ENCODE measurements at regions not wholly inside any gene's neighbourhood (a gene's known extent, or its start where the extent isn't known, plus 50 kb on each side); places are given as distances from the start of the nearest gene placed in this dataset.

DNA sequence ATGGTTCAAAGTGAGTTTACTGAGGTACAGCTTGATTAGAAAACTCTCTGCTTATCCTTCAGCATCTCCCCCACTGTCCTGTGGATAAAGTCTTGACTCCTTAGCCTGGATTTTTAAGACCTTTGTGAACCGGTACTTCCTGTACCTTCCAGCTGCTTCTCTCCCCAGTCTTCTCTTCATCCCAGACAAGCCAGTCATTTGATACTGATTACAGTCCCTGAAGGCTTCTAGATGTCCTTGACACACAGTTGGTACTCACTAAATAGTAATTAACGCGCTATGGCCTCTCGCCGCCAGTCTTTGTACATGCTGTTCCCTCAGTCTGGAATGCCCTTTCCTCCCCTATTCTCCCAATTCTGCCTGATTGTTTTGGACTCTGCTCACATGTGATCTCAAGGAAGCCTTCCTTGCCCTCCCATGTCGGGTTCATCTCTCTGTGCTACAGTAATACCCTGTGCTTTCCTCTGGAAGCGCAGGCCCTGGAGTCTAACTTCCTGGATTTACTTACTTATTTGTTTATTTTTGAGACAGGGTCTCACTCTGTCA is 50.6 kb upstream of the PTGR2 start:
- DNase-seq (ENCODE audit: low spot score) = no peak

DNA sequence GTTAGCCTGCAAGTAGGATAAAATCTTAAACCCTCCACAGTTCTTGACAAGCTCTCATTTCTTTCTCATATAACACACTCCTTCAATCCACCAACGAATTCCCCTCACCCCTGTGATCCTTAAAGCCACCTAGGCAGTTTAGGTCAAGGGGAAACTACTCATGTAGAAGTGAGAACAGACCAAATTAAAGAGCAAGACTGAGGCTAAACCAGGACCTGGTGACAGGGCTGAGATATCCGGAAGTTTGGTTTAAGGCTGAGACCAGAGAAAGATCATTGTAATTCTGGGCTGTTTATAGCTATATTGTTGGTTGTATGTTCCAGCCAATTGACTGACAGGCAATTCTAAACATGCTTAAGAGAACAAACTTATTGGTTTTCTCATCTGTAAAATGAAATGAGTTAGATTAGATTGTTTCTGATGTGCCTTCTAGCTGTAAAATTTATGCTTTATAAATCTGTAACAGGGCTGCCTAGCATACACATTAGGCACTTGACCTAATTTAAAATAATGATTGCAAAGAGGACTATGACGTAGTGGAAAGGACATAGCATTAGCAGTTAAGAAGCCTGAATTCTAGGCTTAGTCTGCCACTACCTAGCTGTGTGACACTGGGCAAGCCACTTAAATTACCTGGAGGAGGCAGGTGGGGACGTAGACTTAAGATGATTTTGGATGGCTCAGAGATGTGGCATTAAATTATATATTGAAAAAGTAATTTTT is 53.9 kb upstream of the PTGR2 start:
- no peak for DNase-seq (ENCODE audit: low spot score)

DNA sequence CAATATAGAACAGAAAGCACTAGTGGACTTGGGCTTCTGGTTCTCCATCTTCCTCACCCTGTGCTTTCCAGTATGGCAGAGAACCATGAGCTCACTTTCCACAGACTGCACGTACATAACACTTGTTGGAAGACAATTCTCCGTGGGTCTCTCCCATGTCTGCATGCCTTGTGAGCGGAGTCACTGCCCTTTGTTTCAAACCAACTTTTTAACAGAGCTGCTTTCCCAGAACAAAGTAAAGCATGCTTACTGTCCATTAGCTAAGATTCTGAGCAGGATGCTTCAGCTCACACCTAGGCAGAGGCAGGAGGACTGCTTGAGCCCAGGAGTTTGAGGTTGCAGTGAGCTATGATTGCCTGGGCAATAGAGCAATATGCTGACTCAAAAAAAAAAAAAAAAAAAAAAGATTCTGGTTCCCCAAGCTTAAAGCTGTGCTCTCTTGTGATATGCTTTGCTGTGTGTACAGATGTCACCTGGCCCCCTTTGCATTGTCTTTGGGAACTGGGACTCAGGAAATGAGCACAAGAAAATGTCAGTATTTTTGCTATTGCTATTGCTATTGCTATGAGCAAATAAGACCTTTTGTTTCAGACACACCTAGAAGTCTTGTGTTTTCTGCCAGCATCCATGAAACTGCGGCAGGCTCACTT is 54.6 kb upstream of the PTGR2 start:
- no peak for DNase-seq (ENCODE audit: low spot score)

DNA sequence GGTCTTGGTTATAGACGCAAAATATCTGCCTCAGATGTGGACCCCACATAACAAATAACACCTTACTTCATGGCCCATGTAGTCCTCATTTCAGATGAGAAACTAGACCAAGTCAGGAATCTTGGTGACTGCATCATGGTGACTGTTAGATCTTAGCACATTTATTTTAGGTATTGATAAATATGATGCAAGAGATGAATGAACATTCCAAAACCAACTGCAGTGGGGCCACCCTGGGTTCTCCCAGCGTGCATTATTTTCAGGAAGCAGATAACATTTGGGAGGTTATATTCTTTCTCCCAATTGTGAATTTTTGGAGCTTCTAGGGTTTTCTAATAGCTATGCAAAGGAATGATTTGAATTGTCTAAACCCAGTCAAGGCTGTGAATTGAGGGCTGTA is 55.2 kb upstream of the PTGR2 start:
- DNase-seq (ENCODE audit: low spot score) = no peak

DNA sequence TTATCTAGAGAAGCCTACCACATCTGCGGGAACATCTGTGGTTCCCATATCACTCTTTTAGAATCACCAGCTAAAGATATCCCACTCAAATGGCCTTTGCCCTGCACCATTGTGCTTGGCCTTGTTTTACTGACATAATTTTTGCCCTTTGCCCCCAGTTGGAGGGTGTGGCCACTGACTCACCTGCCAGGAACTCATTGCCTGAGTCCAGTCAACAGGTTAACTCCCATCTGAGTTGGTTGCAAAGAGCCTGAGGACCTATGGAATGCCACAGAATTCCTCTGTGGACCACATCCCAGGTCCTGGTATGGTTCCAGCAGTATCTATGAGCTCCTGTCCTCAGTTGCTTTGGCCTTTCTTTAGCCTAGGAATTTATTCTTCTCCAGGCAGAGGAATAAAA is 55.7 kb upstream of the PTGR2 start:
- peak; percentile 76 for DNase-seq (ENCODE audit: low spot score)

DNA sequence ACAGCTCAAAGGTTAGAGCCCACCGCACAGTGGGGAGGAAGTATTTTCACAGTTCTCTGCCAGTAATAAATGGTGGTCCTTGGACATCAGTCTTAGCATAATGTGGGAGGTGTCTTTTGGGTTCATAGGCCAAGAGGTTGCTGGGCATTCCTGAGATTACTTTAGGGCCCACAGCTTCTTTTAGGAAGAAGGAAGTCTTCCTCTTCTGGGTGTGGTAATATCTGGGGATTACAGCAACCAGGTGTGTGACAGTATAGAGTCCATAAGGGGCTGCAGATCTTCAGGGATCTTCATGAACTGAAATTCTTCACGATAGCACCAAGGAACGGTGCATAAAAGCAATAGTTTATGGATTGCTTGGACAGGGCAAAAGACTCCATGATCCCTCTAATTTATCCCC is 56.2 kb upstream of the PTGR2 start:
- peak; percentile 5 for DNase-seq (ENCODE audit: low spot score)

DNA sequence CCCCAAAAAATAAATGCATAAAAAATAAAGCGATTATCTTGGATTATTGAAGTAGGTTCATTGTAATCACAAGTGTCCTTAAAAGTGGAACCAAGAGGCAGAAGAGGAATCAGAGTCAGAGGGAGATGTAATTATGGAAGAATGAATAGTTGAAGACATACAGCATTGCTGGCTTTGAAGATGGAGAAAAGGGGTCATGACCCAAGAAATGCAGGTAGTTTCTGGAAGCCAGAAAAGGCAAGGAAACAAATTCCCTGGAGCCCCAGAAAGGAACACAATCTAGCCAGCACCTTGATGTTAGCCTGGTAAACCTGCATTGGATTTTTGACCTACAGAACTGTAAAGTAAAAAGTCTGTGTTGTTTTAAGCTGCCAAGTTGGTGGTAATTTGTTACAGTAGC is 57.5 kb upstream of the PTGR2 start:
- no peak for DNase-seq (ENCODE audit: low spot score)

DNA sequence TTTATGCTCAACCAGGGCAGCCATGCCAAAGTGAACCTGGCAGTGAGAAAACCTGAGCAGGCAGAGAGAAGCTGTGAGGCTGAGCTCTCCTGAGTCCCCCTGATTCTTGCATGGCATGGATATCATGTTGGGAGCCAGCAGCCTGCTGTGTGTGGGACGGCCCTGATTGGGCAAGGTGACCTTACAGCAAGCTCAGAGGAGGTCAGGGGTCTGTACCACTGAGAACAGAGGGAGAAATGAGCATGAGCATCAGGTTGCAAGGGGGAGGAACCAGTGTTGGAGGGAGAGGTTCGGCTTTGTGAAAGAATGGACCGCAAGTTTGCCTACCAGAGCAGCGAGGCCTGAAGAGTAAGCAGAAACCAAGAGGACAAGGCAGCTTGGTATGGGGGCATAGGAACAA is 59.1 kb upstream of the PTGR2 start:
- no peak for DNase-seq (ENCODE audit: low spot score)

DNA sequence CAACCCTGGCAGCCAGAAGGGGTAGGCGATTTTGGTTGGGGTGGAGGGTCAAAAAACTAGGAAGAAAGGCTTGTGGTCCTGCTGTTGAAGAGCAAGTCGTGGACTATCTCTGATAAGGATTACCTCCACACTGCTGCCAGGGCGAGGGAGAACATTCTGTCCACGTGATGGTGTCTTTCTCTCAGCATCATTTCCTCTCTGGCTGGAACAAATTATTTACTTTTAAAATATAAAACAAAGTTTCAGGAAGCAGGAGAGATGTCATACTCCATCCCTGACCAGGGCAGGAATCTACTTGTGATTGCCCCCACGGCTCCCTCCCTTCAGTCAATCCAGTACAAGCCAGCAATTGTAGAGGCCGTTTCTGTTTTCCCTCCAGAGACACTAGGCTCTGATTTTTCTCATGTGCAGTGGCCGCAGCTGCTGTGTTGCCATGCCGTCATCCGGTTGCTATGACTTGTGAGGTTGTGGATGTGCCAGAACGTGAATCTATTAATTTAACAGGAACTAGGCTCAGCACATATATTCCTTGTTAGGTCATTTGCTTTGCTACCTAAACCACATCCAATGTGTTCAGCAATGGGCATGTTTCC is 61.5 kb upstream of the PTGR2 start:
- no peak for DNase-seq (ENCODE audit: low spot score)

DNA sequence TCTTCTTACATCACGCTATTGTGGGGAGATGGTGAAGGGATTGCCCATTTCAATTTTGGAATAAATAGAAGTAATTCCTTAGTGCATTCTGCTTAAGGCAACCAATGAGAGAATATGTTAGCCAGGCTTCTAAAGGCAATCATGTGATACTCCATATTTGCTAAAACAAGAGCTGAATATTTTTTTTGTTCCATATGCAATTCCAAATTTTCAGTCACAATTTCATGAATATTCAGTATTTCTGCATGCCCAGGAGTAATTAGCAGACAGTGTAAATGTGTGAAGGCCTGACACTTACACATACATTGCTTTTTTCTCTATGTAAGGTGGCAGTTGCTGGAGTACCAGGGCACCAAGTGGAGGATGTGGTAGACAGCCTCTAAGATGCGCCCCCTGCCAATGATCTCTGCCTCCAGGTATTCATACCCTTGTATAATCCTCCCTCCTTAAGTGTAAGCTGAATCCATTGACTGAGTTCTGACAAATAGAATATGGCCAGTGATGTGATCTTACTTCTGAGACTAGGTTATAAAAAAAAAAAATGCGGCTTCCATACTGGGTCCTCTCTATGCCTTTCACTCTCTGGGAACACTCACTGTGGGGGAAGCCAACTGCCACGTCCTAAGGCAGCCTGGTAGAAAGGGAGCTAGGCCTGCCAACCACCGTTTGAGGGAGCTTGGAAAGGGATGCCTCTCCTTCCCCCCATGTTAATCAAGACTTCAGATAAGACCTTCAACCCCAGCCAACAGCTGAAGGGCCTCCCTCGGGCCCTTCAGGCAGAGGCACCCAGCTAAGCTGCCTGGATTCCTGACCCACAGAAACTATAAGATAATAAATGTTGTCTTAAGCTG is 62.7 kb upstream of the PTGR2 start:
- no peak for DNase-seq (ENCODE audit: low spot score)

DNA sequence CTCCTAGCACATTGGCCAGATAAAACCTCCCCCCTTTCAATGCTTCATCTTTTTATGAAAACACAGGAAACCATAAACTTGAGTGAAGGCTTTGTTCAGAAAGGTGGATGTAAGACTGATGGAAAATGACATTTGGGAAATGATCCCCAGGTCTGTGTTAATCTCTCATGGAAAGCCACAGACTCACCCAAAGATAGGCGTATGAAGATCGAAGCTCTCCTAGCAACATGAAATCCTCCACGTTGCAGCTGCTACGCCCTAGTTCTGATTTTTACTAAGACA is 63.4 kb upstream of the PTGR2 start:
- no peak for DNase-seq (ENCODE audit: low spot score)

DNA sequence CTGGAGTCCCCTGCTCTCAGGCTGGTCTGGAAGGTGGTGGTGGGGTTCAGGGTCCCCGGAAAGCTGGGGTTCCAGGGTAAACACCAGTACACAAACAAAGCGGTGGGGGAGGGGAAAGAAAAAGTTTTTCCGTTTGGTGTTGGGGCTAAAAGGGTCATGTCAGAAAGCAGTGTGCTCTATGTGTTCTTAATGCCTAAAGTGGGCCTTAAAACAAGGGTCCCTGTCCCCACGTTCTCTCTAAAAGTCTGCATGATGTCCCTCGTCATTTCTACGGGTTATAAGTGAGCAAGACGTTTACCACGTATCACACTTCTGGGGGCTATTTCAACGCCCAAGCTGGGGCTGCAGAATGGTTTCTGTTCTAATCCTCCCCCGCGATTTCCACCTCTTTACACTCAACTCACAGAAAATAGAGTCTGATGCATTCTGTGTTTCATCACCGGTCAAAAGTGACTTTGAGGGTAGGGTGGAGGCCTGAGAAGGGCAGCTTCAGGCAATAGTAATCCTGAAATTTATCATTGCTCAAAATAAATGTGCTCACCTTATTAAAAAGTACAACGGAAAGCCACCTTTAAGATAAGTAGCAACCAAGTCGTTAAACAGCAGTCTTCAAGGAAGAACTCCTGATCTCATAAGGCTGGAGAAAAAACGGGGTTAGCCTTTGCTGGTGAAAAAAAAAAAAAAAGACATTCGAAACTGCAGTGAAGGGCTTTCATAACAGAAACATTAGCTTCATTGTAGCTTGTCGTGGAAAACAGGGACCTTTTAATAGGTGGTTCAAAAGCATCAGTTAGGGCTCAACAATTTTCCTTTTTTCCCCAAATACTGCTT is 63.9 kb upstream of the PTGR2 start:
- DNase-seq (ENCODE audit: low spot score) = peak; percentile 38

DNA sequence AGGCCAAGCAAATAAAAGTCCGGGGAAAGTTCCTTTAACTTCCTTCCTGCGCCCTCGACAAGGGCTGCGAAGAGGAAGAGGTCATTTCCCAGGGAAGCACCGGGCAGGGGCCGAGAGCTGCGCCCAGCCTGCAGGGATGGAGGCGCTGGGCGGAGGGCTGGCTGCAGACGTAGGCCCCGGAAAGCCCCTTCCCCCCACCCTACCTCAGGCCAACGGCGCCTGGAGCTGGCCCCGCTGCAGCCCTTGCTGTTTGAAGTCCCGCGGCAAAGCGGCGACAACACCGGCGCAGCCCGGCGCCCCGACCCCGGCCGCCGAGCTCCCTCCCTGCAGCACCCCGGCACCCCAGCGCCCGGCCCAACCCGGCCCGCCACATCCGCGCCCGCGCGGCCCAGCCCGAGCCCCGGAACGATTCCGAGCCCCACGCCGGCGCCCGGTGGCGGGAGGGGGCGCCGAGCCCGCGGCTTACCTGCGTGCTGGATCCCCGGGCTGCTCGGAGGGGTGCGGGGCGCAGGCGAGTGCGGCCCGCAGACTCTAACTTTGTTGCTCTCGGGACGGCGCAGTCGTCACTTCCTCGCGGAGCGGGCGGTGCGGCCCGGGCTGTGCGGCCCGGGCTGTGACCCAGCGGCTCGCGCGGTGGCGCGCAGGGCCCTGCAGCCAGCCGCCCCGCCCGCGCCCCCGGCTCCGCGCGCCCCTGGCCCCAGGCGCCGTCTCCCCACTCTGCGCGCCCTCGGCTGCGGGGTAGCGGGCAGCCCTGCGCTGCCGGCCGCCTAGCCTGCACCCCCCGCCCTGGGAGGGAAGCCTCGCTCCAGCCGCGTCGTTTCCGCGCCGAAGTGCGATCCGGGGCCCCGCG is 64.8 kb upstream of the PTGR2 start:
- DNase-seq (ENCODE audit: low spot score) = peak; percentile 29

DNA sequence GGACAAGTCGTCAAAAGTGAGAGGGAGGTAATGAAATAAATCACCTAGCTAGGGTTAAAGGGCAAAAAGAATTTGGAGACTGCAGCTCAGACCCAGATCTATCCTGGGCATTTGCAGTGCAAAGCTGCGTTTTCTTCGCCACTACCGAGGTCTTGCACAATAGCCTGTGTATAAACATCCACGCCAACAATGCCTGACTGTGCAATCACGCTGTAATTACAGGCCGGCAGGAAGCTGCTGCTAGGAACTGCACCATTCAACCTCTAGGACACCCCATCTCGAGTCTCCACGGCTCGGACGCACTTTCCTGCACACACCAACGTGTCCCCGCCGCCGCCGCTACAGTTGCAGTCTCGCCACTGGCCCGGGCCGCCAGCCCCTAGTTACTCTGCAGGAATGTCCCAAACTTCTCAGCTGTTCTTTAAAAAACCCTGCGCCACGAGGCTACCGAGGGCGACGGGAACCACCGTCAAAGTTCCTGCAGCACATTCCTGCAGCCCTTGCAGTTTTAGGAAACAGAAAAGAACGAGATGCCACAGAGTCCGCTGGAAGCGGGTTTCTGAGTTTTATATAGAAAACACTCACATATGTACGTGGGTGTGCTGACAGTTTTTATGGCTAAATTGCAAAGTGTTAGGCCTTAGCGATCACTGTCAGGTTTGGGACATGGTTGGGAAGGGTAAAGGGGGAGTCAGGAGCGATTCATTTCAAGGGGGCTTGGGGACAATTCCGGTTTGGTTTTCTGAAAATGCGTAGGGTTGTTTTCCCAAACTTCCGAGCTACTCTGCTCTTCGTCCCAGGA is 65.6 kb upstream of the PTGR2 start:
- peak; percentile 82 for DNase-seq (ENCODE audit: low spot score)

DNA sequence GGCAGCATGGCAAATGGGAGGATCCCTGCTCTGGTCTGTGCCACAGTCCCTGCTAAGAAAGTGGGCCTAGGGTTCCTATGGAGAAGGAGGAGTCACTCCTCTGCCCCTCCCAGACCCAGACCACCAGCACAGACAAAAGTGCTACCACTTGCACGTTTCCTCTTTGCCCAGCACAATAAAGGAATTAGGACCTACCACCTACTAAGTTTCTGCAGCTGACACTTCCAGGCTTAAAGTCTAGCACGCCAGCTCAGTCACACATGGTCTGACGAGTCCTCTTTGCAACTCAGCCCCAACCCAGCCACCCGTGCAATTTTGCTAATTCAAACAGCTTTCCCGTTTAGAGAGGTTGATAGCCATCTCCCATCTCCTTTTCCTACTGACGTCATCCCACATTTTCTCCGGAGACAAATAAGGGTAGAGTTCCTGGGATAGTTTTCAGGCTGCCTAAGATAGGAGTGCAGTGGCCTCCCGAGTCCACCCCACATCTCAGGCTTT is 66.2 kb upstream of the PTGR2 start:
- DNase-seq (ENCODE audit: low spot score) = peak; percentile 65

DNA sequence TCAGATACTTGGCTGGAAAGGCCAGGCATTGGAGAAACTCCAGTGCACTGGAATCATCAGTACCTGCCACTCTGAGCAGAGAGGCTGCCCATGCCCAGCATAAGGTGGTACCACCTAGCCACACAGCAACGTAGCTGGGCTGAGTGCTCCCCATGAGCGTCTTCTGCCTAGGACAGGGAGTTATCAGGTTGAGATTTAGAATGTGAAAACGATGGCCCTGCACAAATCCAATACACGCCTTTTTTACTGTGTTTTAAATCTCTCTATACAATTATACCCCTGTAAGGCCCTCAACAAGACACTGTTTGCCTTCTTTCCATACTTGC is 66.7 kb upstream of the PTGR2 start:
- DNase-seq (ENCODE audit: low spot score) = no peak

DNA sequence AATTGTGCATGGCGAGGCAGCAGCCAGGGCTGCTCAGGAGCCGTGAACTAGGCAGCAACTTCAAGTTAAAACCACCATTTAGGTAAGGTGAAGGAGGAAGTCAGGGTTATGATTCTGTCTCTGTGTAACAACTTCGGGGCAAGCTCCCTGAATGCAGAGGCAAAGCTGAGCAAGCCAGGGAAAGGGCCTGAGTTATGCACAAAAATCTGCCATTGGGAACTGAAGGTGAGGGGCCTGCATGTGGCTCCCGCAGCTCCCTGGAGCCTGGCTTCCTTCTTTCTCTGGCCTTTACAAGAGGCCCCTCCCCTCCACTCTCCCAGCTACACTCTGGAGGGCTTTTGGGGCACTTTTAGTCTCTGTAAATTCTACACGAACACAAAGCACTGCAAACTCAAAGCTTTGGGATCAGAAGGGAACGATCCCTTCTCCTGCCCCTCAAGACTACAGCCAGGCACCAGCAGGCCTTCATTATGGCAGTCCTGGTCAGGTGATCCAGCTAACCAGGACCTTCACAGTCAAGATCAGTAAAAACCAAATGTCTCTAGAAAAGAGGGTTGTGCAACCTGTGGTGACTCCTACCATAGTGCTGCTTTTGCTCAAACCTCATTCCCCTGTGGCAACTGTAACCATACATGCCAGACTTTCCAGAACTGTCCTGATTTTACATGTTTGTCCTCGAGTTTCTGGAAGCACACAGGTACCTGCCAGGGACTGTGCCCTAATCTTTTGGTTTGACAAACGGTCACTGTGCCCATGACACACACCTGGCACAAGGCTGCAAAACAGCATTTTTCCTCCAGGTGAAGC is 67.2 kb upstream of the PTGR2 start:
- DNase-seq (ENCODE audit: low spot score) = peak; percentile 29

DNA sequence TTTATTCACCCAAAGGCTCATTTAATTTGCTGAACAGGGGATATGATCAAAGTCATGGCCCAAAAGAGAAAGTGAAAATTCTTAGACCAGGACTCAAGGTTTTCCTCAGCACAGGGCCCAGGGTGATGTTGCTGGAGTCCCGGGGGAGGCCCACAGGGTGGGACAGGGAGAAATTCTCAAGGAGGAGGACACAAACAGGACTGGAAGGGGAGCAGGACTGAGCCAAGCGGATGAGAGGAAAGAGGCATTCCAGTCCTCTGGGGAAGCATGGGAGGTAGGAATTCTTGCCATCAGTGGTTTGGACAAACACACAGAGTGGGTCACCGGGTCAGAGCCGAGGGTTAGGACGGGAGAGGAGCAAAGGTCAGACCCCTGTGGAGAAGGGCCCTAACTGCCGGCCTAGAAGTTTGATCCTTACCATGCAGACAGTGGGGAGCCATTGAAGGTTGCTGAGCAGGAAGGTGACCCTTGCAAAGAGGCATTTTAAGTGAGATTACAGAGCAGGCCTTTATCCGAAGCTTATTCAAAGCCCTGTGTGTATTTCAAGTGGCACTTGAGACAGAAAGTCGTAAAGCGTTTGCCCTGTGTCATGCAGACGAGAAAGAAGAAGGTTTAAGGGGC is 68.4 kb upstream of the PTGR2 start:
- DNase-seq (ENCODE audit: low spot score) = no peak

All from HT-29 (cell line).